GM12878 (cell line): ENCODE measurements at regions not wholly inside any gene's neighbourhood (a gene's known extent, or its start where the extent isn't known, plus 50 kb on each side); places are given as distances from the start of the nearest gene placed in this dataset.

Experiments
- ATAC-seq: fragments of 200-7000 bp; cut with Tn5 transposase; 3 replicates; pipeline ENCODE4 v1.9.1; 2020; ENCODE audit warnings: mild to moderate bottlenecking, moderate library complexity
- BruUV-seq: library from RNA; stranded (reverse); fragments of 400-500 nt; replicated peaks from 2 replicates; lab custom pipeline; 2021; lab: Mats Ljungman, UMichigan
- CTCF ChIA-PET: fragments of 300-600 bp; sonication (Branson Sonifier 250); formaldehyde crosslinking; extraction: SDS; loops from one replicate; lab custom pipeline; 2021; ENCODE audit warnings: inconsistent platforms; lab: Yijun Ruan, JAX
- POLR2A ChIA-PET: fragments of 350-600 bp; formaldehyde crosslinking; extraction: SDS; loops from one replicate; lab custom pipeline; 2021; ENCODE audit warnings: inconsistent platforms; lab: Charles Lee
- RAD21 ChIA-PET: fragments of 300-600 bp; sonication (Branson Sonifier 250); formaldehyde crosslinking; loops from one replicate; lab custom pipeline; 2023; ENCODE audit warnings: antibody characterized with exemption; ENCODE audit not compliant: unreplicated experiment; lab: Charles Lee
- SMC1A ChIA-PET: fragments of 300-600 bp; sonication (Branson Sonifier 250); formaldehyde crosslinking; loops from one replicate; lab custom pipeline; 2023; ENCODE audit not compliant: unreplicated experiment, uncharacterized antibody; lab: Charles Lee
- DNase-seq: peaks from one replicate; pipeline ENCODE4 v3.0.0-alpha.2; 2011; ENCODE audit warnings: low read depth, low spot score
- FAIRE-seq: peaks from 3 replicates; lab custom pipeline; 2011; peaks lifted over from hg19 to GRCh38; lab: Jason Lieb, UNC
- H2AFZ ChIP-seq: 2 replicates; pipeline ENCODE4 v1.6.0; 2011; ENCODE audit warnings: low read depth, low read length, control low read depth; ENCODE audit not compliant: control insufficient read depth
- H3K27ac ChIP-seq: 2 replicates; pipeline ENCODE4 v1.5.1; 2011; ENCODE audit warnings: control low read depth; ENCODE audit not compliant: control insufficient read depth, insufficient read depth
- H3K27me3 ChIP-seq, 2 experiments: replicated peaks in 1 of 2; 2 replicates each; pipeline versions ENCODE4 v1.6.0 to v1.6.1; 2011; ENCODE audit warnings: low read length in 1 of 2; ENCODE audit not compliant: control insufficient read depth in 2 of 2, insufficient read depth in 2 of 2
- H3K36me3 ChIP-seq, 2 experiments: 2 replicates each; pipeline ENCODE4 v1.5.1; 2011; ENCODE audit warnings: low read length in 1 of 2; ENCODE audit not compliant: control insufficient read depth in 2 of 2, insufficient read depth in 2 of 2
- H3K4me1 ChIP-seq: 2 replicates; pipeline ENCODE4 v1.6.1; 2011; ENCODE audit warnings: mild to moderate bottlenecking, low read length, moderate library complexity, mixed read lengths; ENCODE audit not compliant: control insufficient read depth, insufficient read depth
- H3K4me2 ChIP-seq: 2 replicates; pipeline ENCODE4 v1.6.0; 2011; ENCODE audit warnings: control low read depth; ENCODE audit not compliant: control insufficient read depth, insufficient read depth
- H3K4me3 ChIP-seq: fragments of 200-600 bp; sonication (generic); 2 replicates; pipeline ENCODE4 v1.5.1; 2016
- H3K79me2 ChIP-seq: 2 replicates; pipeline ENCODE4 v1.6.0; 2011; ENCODE audit warnings: low read length; ENCODE audit not compliant: control insufficient read depth, insufficient read depth
- H3K9ac ChIP-seq: 2 replicates; pipeline ENCODE4 v1.8.0; 2011; ENCODE audit warnings: low read length, control low read depth, mixed read lengths; ENCODE audit not compliant: control insufficient read depth, insufficient read depth
- H3K9me3 ChIP-seq: replicated peaks from 3 replicates; pipeline ENCODE4 v1.5.1; 2011; ENCODE audit warnings: mild to moderate bottlenecking, low read length; ENCODE audit not compliant: control insufficient read depth, insufficient read depth
- H4K20me1 ChIP-seq: 2 replicates; pipeline ENCODE4 v1.6.0; 2011; ENCODE audit not compliant: control insufficient read depth, insufficient read depth
- NKRF ChIP-seq: fragments of 450-650 bp; conservative IDR thresholded peaks from 2 replicates; pipeline ENCODE4 v1.6.1; 2017; ENCODE audit warnings: mild to moderate bottlenecking, moderate library complexity
- PRDM15 ChIP-seq: fragments of 450-650 bp; formaldehyde crosslinking; IDR thresholded peaks from 2 replicates; pipeline ENCODE4 v1.4.0; 2020; ENCODE audit warnings: mild to moderate bottlenecking, moderate library complexity
- WGBS: methylation state at CpG from one replicate; pipeline ENCODE4 v1.1.6; 2016; ENCODE audit warnings: low lambda C conversion rate; ENCODE audit not compliant: insufficient replicate concordance, insufficient coverage; ENCODE audit errors: missing lambda C conversion rate; 5-methylcytosine and 5-hydroxymethylcytosine counted together
- in situ Hi-C: fragments of 300-500 bp; cut with MboI; formaldehyde crosslinking; loops from 9 replicates; pipeline ENCODE4 v1.14.3; 2018; ENCODE audit warnings: mixed read lengths
- intact Hi-C: fragments of 100-400 bp; cut with micrococcal nuclease; formaldehyde crosslinking; loops from one replicate; pipeline ENCODE4 v1.14.2; 2022; ENCODE audit not compliant: unreplicated experiment

- SMC1A ChIA-PET: interaction anchor here (9.4 kb wide), 1 partner anchor 15 kb away, joined by 55 read pairs; no protein-coding TSS in a partner anchor
Measured at GRCh38 chr5:35420200-35420599, 189.9 kb upstream of the PRLR start.

More at GRCh38 chr5:35420200-35420599, 189.9 kb upstream of the PRLR start:
- intact Hi-C loops (no loop called here), in situ Hi-C loops (no loop called here)
- H3K36me3 ChIP-seq: no peaks in the 10 kb centered on the region
- H3K4me3 ChIP-seq: no peak overlapping the region
- no peak overlapping the region for H2AFZ ChIP-seq
- no peaks in the 10 kb centered on the region for H3K9me3 ChIP-seq
- ChIA-PET POLR2A (no interaction called here), RAD21 (no interaction called here), CTCF (interaction anchor here (0.6 kb wide), 1 partner anchor 98 kb away, joined by 3 read pairs; no protein-coding TSS in a partner anchor)
- TF ChIP-seq NKRF (no peak), PRDM15 (CRISPR knock-in tag) (no peak)
- no peak overlapping the region for H3K4me2 ChIP-seq
- WGBS: 38% methylated on average over 1 of the region's 1 CpG
- ATAC-seq: no peak
- H3K27ac ChIP-seq: no peak overlapping the region
- FAIRE-seq: no peak
- no peaks in the 10 kb centered on the region for H3K79me2 ChIP-seq
- H3K27me3 ChIP-seq: no peaks in the 10 kb centered on the region
- no peaks in the 10 kb centered on the region for H4K20me1 ChIP-seq
- no peaks in the 10 kb centered on the region for H3K4me1 ChIP-seq
- H3K9ac ChIP-seq: no peak overlapping the region
- BruUV-seq: no TSS peak
- no peak for DNase-seq
